Neural cell (in vitro differentiated cells): ENCODE measurements at regions not wholly inside any gene's neighbourhood (a gene's known extent, or its start where the extent isn't known, plus 50 kb on each side); places are given as distances from the start of the nearest gene placed in this dataset.

Experiments used
- H2AFZ ChIP-seq: fragments of 200-600, 300-800 bp; sonication (generic), shearing (Covaris generic); 2 replicates; pipeline ENCODE4 v1.6.0; 2014; ENCODE audit warnings: low read depth, mild to moderate bottlenecking, antibody characterized with exemption, low read length, moderate library complexity
- H3F3A ChIP-seq: fragments of 200-600 bp; shearing (Covaris generic); 2 replicates; pipeline ENCODE4 v1.6.1; 2016; ENCODE audit warnings: mild to moderate bottlenecking, moderate library complexity, mixed read lengths, antibody characterized with exemption, low read length; ENCODE audit not compliant: insufficient read depth, poor library complexity, severe bottlenecking
- H3K27ac ChIP-seq: fragments of 200-600, 300-800 bp; sonication (generic), shearing (Covaris generic); 2 replicates; pipeline ENCODE4 v1.5.1; 2014; ENCODE audit warnings: mild to moderate bottlenecking, low read length, moderate library complexity
- H3K27me3 ChIP-seq: fragments of 300-800, 200-600 bp; sonication (generic), shearing (Covaris generic); 2 replicates; pipeline ENCODE4 v1.6.0; 2014; ENCODE audit warnings: mild to moderate bottlenecking, low read depth, low read length, moderate library complexity; ENCODE audit not compliant: insufficient read depth
- H3K36me3 ChIP-seq: fragments of 300-800, 200-600 bp; sonication (generic), shearing (Covaris generic); 2 replicates; pipeline ENCODE4 v1.5.1; 2014; ENCODE audit warnings: mild to moderate bottlenecking, antibody characterized with exemption, low read length, moderate library complexity; ENCODE audit not compliant: insufficient read depth
- H3K4me2 ChIP-seq: fragments of 300-800, 200-600 bp; sonication (generic), shearing (Covaris generic); 2 replicates; pipeline ENCODE4 v1.6.0; 2014; ENCODE audit warnings: mild to moderate bottlenecking, low read length
- H3K4me3 ChIP-seq: fragments of 300-800, 200-600 bp; sonication (generic), shearing (Covaris generic); 2 replicates; pipeline ENCODE4 v1.5.1; 2014; ENCODE audit warnings: mild to moderate bottlenecking, low read length, moderate library complexity
- H3K79me2 ChIP-seq: fragments of 200-600 bp; shearing (Covaris generic); replicated peaks from 2 replicates; pipeline ENCODE4 v1.6.0; 2014; ENCODE audit warnings: mild to moderate bottlenecking, low read length, moderate library complexity; ENCODE audit not compliant: insufficient read depth
- H3K9ac ChIP-seq: fragments of 300-800, 200-600 bp; sonication (generic), shearing (Covaris generic); 2 replicates; pipeline ENCODE4 v1.6.1; 2016; ENCODE audit warnings: mild to moderate bottlenecking, low read length, mixed read lengths
- H3K9me2 ChIP-seq: fragments of 200-600 bp; shearing (Covaris generic); 2 replicates; pipeline ENCODE4 v1.6.1; 2016; ENCODE audit warnings: mild to moderate bottlenecking, low read length, mixed read lengths; ENCODE audit not compliant: insufficient read depth
- H3K9me3 ChIP-seq: fragments of 200-600, 300-800 bp; sonication (generic), shearing (Covaris generic); 2 replicates; pipeline ENCODE4 v1.6.1; 2016; ENCODE audit warnings: mild to moderate bottlenecking, mixed run types, low read length, moderate library complexity, mixed read lengths
- H4K20me1 ChIP-seq: fragments of 200-600 bp; shearing (Covaris generic); 2 replicates; pipeline ENCODE4 v1.6.1; 2016; ENCODE audit warnings: mild to moderate bottlenecking, mixed run types; ENCODE audit not compliant: insufficient read depth
- CTCF ChIP-seq: fragments of 450-650 bp; IDR thresholded peaks from 2 replicates; pipeline ENCODE4 v1.5.1; 2014; ENCODE audit warnings: antibody characterized with exemption, mild to moderate bottlenecking, moderate library complexity; ENCODE audit not compliant: poor library complexity, severe bottlenecking
- EP300 ChIP-seq: fragments of 450-650 bp; conservative IDR thresholded peaks from 2 replicates; pipeline ENCODE4 v1.6.1; 2014; ENCODE audit warnings: antibody characterized with exemption, mild to moderate bottlenecking, moderate library complexity; ENCODE audit not compliant: poor library complexity, severe bottlenecking
- EZH2 ChIP-seq: fragments of 200-600, 300-800 bp; shearing (Covaris generic), sonication (generic); IDR thresholded peaks from 2 replicates; pipeline ENCODE4 v1.6.1; 2014; ENCODE audit warnings: antibody characterized with exemption, low read length, borderline replicate concordance, mild to moderate bottlenecking; ENCODE audit not compliant: insufficient read depth, poor library complexity, severe bottlenecking
- MXI1 ChIP-seq: fragments of 450-650 bp; conservative IDR thresholded peaks from 2 replicates; pipeline ENCODE4 v1.6.1; 2014; ENCODE audit warnings: antibody characterized with exemption, mild to moderate bottlenecking; ENCODE audit not compliant: poor library complexity, severe bottlenecking
- POLR2AphosphoS5 ChIP-seq: IDR thresholded peaks from 2 replicates; pipeline ENCODE4 v1.6.1; 2012
- RAD21 ChIP-seq: fragments of 450-650 bp; conservative IDR thresholded peaks from 2 replicates; pipeline ENCODE4 v1.6.1; 2014; ENCODE audit warnings: antibody characterized with exemption, mild to moderate bottlenecking, moderate library complexity
- REST ChIP-seq: IDR thresholded peaks from 2 replicates; pipeline ENCODE4 v1.6.1; 2012; ENCODE audit warnings: borderline replicate concordance
- SMC3 ChIP-seq: fragments of 450-650 bp; conservative IDR thresholded peaks from 2 replicates; pipeline ENCODE4 v1.6.1; 2014; ENCODE audit warnings: antibody characterized with exemption, mild to moderate bottlenecking, moderate library complexity; ENCODE audit not compliant: poor library complexity
- TAF1 ChIP-seq: IDR thresholded peaks from 2 replicates; pipeline ENCODE4 v1.6.1; 2012; ENCODE audit warnings: low read depth

GRCh38 chr17:70317421-70317820 is 148.1 kb downstream of the KCNJ2 start:
- Histone ChIP-seq H3K9me2 (no peaks in the 10 kb centered on the region), H3K36me3 (no peaks in the 10 kb centered on the region), H3K4me2 (no peak overlapping the region), H3K9me3 (no peaks in the 10 kb centered on the region), H3K9ac (no peak overlapping the region), H4K20me1 (no peaks in the 10 kb centered on the region), H3K27me3 (no peaks in the 10 kb centered on the region), H3K79me2 (no peaks in the 10 kb centered on the region), H3K27ac (no peak overlapping the region), H2AFZ (no peak overlapping the region), H3K4me3 (no peak overlapping the region), H3F3A (no peaks in the 10 kb centered on the region)
- no peak for TF ChIP-seq REST
- no peak for TF ChIP-seq MXI1
- no peak for TF ChIP-seq RAD21
- TF ChIP-seq EP300, result no peak
- no peak for TF ChIP-seq TAF1
- no peak for TF ChIP-seq SMC3
- TF ChIP-seq EZH2, result no peak
- TF ChIP-seq CTCF, result no peak
- no peak for TF ChIP-seq POLR2AphosphoS5

- no peaks in the 10 kb centered on the region for H3F3A ChIP-seq
- no peaks in the 10 kb centered on the region for H3K9me2 ChIP-seq
- H4K20me1 ChIP-seq, result no peaks in the 10 kb centered on the region
- H3K27ac ChIP-seq, result no peak overlapping the region
- H3K4me3 ChIP-seq, result no peak overlapping the region
- H3K27me3 ChIP-seq, result no peaks in the 10 kb centered on the region
- no peaks in the 10 kb centered on the region for H3K79me2 ChIP-seq
- no peak overlapping the region for H3K4me2 ChIP-seq
- no peak overlapping the region for H2AFZ ChIP-seq
- H3K36me3 ChIP-seq, result no peaks in the 10 kb centered on the region
- TF ChIP-seq POLR2AphosphoS5 (no peak), EP300 (no peak), MXI1 (no peak), RAD21 (no peak), CTCF (no peak), SMC3 (no peak), TAF1 (no peak), REST (no peak), EZH2 (no peak)
- H3K9ac ChIP-seq, result no peak overlapping the region
- no peaks in the 10 kb centered on the region for H3K9me3 ChIP-seq
Observed at GRCh38 chr17:70318051-70318450, 148.7 kb downstream of the KCNJ2 start.
